PC-3 (cell line): ENCODE measurements at regions not wholly inside any gene's neighbourhood (a gene's known extent, or its start where the extent isn't known, plus 50 kb on each side); places are given as distances from the start of the nearest gene placed in this dataset.
"Not testable (repeated sequence)": the region's sequence is repeated elsewhere in the genome, so short reads cannot be mapped to it uniquely, and the experiment has no call there.

Experiments
- EZH2 ChIP-seq: fragments of 300-600 bp; sonication (generic); IDR thresholded peaks from one replicate; pipeline ENCODE4 v1.6.1; 2017; ENCODE audit warnings: antibody characterized with exemption, mild to moderate bottlenecking, low read length; ENCODE audit not compliant: unreplicated experiment
- TF ChIP-seq, protein P1 (sequence below): fragments of 300-600 bp; sonication (generic); conservative IDR thresholded peaks from 2 replicates; pipeline ENCODE4 v1.5.1; 2017; ENCODE audit warnings: antibody characterized with exemption, low read depth, mild to moderate bottlenecking, low read length

DNA sequence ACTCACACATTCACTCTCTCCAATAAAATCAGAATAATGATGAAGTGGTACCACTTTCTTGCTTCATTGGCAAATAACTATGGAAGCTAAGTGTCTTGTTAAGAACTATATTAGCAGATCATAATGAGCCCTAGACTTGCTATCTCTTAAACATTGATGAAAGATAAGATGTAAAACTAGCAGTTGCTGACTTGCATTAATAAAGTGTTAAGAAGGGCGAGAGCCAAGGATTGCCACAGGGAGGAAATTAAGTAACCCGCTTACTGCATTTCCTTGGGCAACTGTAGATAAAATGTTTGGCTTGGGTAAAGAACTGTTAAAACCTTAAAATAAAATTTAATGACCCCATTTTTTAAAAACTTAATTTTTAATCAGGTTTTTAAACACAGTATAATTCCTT is 167.0 kb downstream of the SPATA31A6 start:
- TF ChIP-seq, protein P1, sequence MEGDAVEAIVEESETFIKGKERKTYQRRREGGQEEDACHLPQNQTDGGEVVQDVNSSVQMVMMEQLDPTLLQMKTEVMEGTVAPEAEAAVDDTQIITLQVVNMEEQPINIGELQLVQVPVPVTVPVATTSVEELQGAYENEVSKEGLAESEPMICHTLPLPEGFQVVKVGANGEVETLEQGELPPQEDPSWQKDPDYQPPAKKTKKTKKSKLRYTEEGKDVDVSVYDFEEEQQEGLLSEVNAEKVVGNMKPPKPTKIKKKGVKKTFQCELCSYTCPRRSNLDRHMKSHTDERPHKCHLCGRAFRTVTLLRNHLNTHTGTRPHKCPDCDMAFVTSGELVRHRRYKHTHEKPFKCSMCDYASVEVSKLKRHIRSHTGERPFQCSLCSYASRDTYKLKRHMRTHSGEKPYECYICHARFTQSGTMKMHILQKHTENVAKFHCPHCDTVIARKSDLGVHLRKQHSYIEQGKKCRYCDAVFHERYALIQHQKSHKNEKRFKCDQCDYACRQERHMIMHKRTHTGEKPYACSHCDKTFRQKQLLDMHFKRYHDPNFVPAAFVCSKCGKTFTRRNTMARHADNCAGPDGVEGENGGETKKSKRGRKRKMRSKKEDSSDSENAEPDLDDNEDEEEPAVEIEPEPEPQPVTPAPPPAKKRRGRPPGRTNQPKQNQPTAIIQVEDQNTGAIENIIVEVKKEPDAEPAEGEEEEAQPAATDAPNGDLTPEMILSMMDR: not testable (repeated sequence)
- TF ChIP-seq EZH2: not testable (repeated sequence)
